SK-N-SH (cell line): ENCODE measurements at regions not wholly inside any gene's neighbourhood (a gene's known extent, or its start where the extent isn't known, plus 50 kb on each side); places are given as distances from the start of the nearest gene placed in this dataset.

Source experiments
- CTCF ChIA-PET: fragments of 300-600, 350-600 bp; formaldehyde crosslinking; extraction: SDS; loops from one replicate; lab custom pipeline; 2021; lab: Yijun Ruan, JAX
- POLR2A ChIA-PET: fragments of 350-600 bp; sonication (Branson Sonifier 250); formaldehyde crosslinking; extraction: SDS; loops from one replicate; lab custom pipeline; 2020; ENCODE audit warnings: antibody characterized with exemption, inconsistent platforms; lab: Yijun Ruan, JAX
- DNase-seq: peaks from one replicate; pipeline ENCODE4 v3.0.0; 2012
- H2AFZ ChIP-seq: fragments of 200-600 bp; sonication (generic); 2 replicates; pipeline ENCODE4 v1.8.1; 2016; ENCODE audit warnings: antibody characterized with exemption, mild to moderate bottlenecking, low read depth
- H3F3A ChIP-seq: fragments of 200-600 bp; sonication (generic); replicated peaks from 2 replicates; pipeline ENCODE3; 2016; ENCODE audit warnings: antibody characterized with exemption, mild to moderate bottlenecking; ENCODE audit not compliant: insufficient read depth
- H3K27ac ChIP-seq, 2 experiments: fragments of 200-500 bp in 1 of 2; fragments of 200-600 bp in 1 of 2; sonication (Bioruptor generic) in 1 of 2; sonication (generic), shearing (Covaris generic) in 1 of 2; 2 replicates each; pipeline versions ENCODE4 v1.5.1 to v1.6.1; 2014 to 2016; ENCODE audit warnings: low read depth in 2 of 2, inconsistent platforms in 1 of 2, low read length in 1 of 2, mild to moderate bottlenecking in 1 of 2, mixed read lengths in 1 of 2
- H3K27me3 ChIP-seq: fragments of 200-600 bp; sonication (generic), shearing (Covaris generic); 2 replicates; pipeline ENCODE4 v1.6.1; 2016; ENCODE audit warnings: mixed run types; ENCODE audit not compliant: insufficient read depth
- H3K36me3 ChIP-seq, 2 experiments: fragments of 200-500 bp in 1 of 2; fragments of 200-600 bp in 1 of 2; sonication (Bioruptor generic) in 1 of 2; sonication (generic) in 1 of 2; replicated peaks in 1 of 2; 2 replicates each; pipeline versions ENCODE3 to v1.5.1; 2014 to 2016; ENCODE audit warnings: low read length in 1 of 2, mild to moderate bottlenecking in 1 of 2; ENCODE audit not compliant: insufficient read depth in 2 of 2, control insufficient read depth in 1 of 2
- H3K4me1 ChIP-seq, 2 experiments: fragments of 200-500 bp in 1 of 2; fragments of 200-600 bp in 1 of 2; sonication (Bioruptor generic) in 1 of 2; sonication (generic), shearing (Covaris generic) in 1 of 2; 2 replicates each; pipeline versions ENCODE4 v1.5.1 to v1.6.1; 2014 to 2016; ENCODE audit warnings: low read depth in 1 of 2, low read length in 1 of 2, mixed run types in 1 of 2; ENCODE audit not compliant: insufficient read depth in 2 of 2, control insufficient read depth in 1 of 2
- H3K4me2 ChIP-seq: fragments of 200-600 bp; sonication (generic), shearing (Covaris generic); 2 replicates; pipeline ENCODE4 v1.6.1; 2017; ENCODE audit warnings: mixed run types
- H3K4me3 ChIP-seq, 2 experiments: fragments of 200-500 bp in 1 of 2; fragments of 200-600 bp in 1 of 2; sonication (Bioruptor generic) in 1 of 2; sonication (generic), shearing (Covaris generic) in 1 of 2; 2 replicates each; pipeline versions ENCODE4 v1.5.1 to v1.8.1; 2014 to 2016; ENCODE audit warnings: low read depth in 2 of 2, inconsistent platforms in 1 of 2, low read length in 1 of 2, mild to moderate bottlenecking in 1 of 2, mixed read lengths in 1 of 2, moderate library complexity in 1 of 2
- H3K79me2 ChIP-seq: fragments of 200-600 bp; sonication (generic); 2 replicates; pipeline ENCODE4 v1.8.1; 2017; ENCODE audit warnings: mild to moderate bottlenecking; ENCODE audit not compliant: insufficient read depth
- H3K9ac ChIP-seq: fragments of 200-600 bp; sonication (generic); 2 replicates; pipeline ENCODE4 v1.6.1; 2017; ENCODE audit warnings: mixed run types
- H3K9me2 ChIP-seq: fragments of 200-600 bp; sonication (generic); 2 replicates; pipeline ENCODE4 v1.6.1; 2017; ENCODE audit warnings: mixed run types
- H3K9me3 ChIP-seq: fragments of 200-600 bp; sonication (generic); 2 replicates; pipeline ENCODE4 v1.6.1; 2017; ENCODE audit warnings: mixed run types, mild to moderate bottlenecking, moderate library complexity
- H4K20me1 ChIP-seq: fragments of 200-600 bp; sonication (generic); 2 replicates; pipeline ENCODE4 v1.6.1; 2017; ENCODE audit warnings: mild to moderate bottlenecking, mixed run types; ENCODE audit not compliant: insufficient read depth
- CHD2 ChIP-seq: fragments of 150-350 bp; IDR thresholded peaks from 2 replicates; pipeline ENCODE4 v1.6.1; 2018; ENCODE audit warnings: low read length; ENCODE audit not compliant: partially characterized antibody
- ELF1 ChIP-seq: IDR thresholded peaks from 2 replicates; pipeline ENCODE4 v1.4.0; 2012
- EZH2phosphoT487 ChIP-seq: fragments of 200-600 bp; sonication (generic); IDR thresholded peaks from 2 replicates; pipeline ENCODE4 v1.6.1; 2017; ENCODE audit warnings: low read depth, mixed run types, mild to moderate bottlenecking, antibody characterized with exemption, moderate library complexity, borderline replicate concordance
- JUND ChIP-seq: IDR thresholded peaks from 2 replicates; pipeline ENCODE4 v1.4.0; 2012
- NFIC ChIP-seq: IDR thresholded peaks from 2 replicates; pipeline ENCODE4 v1.4.0; 2012; ENCODE audit warnings: borderline replicate concordance
- RCOR1 ChIP-seq: fragments of 150-350 bp; IDR thresholded peaks from 2 replicates; pipeline ENCODE4 v1.6.1; 2017; ENCODE audit warnings: antibody characterized with exemption, low read length
- WGBS: methylation state at CpG from one replicate; pipeline ENCODE4 v1.1.6; 2017; ENCODE audit warnings: low lambda C conversion rate; 5-methylcytosine and 5-hydroxymethylcytosine counted together
- TF ChIP-seq, protein P1 (sequence below): fragments of 200-600 bp; sonication (generic); IDR thresholded peaks from 2 replicates; pipeline ENCODE4 v1.6.1; 2017; ENCODE audit warnings: antibody characterized with exemption, mild to moderate bottlenecking, moderate library complexity
- TF ChIP-seq, protein P2 (sequence below): IDR thresholded peaks from 2 replicates; pipeline ENCODE4 v1.4.0; 2012; ENCODE audit warnings: low read depth, borderline replicate concordance
- TF ChIP-seq, protein P3 (sequence below): IDR thresholded peaks from 2 replicates; pipeline ENCODE4; 2012

DNA sequence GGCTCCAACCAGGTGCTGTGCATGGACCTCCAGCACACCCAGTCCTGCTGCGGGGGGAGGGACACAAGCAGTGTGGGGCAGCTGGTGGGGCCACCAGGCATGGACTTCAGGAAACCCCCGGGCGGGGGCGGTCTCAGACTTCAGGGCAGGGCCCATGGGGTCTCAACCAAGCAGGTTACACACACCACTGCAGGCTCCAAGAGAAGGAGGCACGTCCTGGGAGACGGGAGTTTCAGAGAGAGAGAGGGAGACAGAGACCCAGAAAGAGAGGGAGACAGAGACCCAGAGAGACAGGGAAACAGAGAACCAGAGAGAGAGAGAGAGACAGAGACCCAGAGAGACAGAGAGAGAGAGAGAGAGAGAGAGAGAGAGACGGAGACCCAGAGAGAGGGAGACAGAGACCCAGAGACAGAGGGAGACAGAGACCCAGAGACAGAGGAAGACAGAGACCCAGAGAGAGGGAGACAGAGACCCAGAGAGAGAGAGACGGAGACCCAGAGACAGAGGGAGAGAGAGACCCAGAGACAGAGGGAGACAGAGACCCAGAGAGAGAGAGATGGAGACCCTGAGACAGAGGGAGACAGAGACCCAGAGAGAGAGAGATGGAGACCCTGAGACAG is 128.9 kb downstream of the NCOR2 start (continued):
- TF ChIP-seq, protein P1, sequence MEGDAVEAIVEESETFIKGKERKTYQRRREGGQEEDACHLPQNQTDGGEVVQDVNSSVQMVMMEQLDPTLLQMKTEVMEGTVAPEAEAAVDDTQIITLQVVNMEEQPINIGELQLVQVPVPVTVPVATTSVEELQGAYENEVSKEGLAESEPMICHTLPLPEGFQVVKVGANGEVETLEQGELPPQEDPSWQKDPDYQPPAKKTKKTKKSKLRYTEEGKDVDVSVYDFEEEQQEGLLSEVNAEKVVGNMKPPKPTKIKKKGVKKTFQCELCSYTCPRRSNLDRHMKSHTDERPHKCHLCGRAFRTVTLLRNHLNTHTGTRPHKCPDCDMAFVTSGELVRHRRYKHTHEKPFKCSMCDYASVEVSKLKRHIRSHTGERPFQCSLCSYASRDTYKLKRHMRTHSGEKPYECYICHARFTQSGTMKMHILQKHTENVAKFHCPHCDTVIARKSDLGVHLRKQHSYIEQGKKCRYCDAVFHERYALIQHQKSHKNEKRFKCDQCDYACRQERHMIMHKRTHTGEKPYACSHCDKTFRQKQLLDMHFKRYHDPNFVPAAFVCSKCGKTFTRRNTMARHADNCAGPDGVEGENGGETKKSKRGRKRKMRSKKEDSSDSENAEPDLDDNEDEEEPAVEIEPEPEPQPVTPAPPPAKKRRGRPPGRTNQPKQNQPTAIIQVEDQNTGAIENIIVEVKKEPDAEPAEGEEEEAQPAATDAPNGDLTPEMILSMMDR = no peak

DNA sequence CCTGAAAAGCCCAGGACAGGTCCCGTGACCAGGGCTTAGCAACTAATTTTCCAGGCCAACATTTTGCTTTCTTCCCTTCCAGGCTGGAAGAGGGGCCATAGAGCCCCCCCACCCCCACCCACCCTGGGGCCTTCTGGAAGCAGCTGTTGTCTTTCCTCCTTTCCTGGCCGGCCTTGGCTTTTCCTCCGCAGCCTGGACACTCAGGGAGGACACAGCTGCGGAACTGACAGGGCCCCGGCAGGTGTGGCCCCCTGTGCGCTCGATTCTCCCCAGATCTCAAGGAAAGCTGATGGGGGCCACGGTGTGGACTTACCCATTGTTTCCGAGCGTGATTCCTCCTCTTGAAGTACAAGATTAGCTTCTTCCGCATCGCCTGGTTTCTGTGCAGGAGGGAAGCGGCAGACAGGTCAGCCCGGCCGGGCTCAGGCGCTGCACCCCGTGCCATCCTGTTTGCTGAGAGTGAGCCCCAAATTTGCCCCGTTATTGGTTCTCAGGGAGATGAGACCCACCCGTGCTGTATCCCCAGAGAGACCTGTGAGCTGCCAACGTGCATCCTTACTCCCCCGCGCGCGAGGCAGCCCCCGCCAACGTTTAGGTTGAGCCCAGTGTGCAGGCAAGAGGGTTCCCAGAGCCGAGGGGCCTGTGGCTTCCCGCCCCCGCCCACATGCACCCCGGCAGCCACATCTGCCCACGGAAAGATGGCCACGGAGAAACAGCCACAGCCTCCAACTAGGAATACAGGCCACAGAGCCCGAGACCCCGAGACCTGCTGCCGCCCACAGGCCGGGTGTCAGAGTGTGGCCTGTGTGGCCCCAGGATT is 129.6 kb downstream of the NCOR2 start:
- no peak overlapping the region; a peak in 1 of 4 replicates for H3K27ac ChIP-seq
- H3K9ac ChIP-seq = no peak overlapping the region
- no peaks in the 10 kb centered on the region for H3K27me3 ChIP-seq
- H3K36me3 ChIP-seq = peaks cover 8 to 12% of the 10 kb centered on the region in 2 experiments
- no peak overlapping the region for H2AFZ ChIP-seq
- no peak overlapping the region for H3K4me2 ChIP-seq
- ChIA-PET CTCF (interaction anchor here (0.8 kb wide), 1 partner anchor 49 kb away, joined by 3 read pairs; no protein-coding TSS in a partner anchor), POLR2A (no interaction called here)
- H3K4me1 ChIP-seq = peaks cover 22 to 24% of the 10 kb centered on the region in 2 experiments; a peak in 3 of 4 replicates
- no peaks in the 10 kb centered on the region for H4K20me1 ChIP-seq
- H3K4me3 ChIP-seq = no peak overlapping the region
- 92% methylated on average over 36 of the region's 36 CpGs for WGBS
- DNase-seq = no peak
- no peaks in the 10 kb centered on the region for H3K9me3 ChIP-seq
- TF ChIP-seq, protein P2, sequence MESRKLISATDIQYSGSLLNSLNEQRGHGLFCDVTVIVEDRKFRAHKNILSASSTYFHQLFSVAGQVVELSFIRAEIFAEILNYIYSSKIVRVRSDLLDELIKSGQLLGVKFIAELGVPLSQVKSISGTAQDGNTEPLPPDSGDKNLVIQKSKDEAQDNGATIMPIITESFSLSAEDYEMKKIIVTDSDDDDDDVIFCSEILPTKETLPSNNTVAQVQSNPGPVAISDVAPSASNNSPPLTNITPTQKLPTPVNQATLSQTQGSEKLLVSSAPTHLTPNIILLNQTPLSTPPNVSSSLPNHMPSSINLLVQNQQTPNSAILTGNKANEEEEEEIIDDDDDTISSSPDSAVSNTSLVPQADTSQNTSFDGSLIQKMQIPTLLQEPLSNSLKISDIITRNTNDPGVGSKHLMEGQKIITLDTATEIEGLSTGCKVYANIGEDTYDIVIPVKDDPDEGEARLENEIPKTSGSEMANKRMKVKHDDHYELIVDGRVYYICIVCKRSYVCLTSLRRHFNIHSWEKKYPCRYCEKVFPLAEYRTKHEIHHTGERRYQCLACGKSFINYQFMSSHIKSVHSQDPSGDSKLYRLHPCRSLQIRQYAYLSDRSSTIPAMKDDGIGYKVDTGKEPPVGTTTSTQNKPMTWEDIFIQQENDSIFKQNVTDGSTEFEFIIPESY = no peak
- TF ChIP-seq CHD2 = no peak
- no peaks in the 10 kb centered on the region for H3K9me2 ChIP-seq
- H3F3A ChIP-seq = peaks cover 32% of the 10 kb centered on the region
- H3K79me2 ChIP-seq = peaks cover 19% of the 10 kb centered on the region; the same call in 1 of the 2 replicates

DNA sequence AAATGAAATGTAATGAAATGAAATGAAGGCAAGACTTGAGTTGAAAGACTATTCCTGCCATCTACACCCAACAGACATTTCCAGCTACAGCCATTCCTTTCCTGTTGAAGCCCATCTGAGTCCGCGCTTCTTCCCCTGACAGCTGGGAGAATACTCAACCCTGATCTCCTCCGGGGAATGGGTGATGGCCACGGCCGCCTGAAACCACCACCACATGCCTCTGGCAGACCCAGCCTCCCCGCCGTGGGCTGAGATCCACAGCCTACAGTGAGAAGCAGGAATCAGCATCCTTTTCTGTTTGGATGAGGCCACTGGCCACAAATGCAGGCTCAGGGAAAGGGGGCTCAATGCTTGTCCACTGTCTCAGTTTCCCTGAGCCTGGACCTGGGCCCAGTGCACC is 130.3 kb downstream of the NCOR2 start:
- peaks cover 27% of the 10 kb centered on the region for H3F3A ChIP-seq
- H3K79me2 ChIP-seq = peaks cover 15% of the 10 kb centered on the region; the same call in 1 of the 2 replicates
- H2AFZ ChIP-seq = no peak overlapping the region
- no peak overlapping the region for H3K4me3 ChIP-seq
- H3K4me2 ChIP-seq = no peak overlapping the region
- no peak overlapping the region; a peak in 1 of 4 replicates for H3K27ac ChIP-seq
- DNase-seq = no peak
- H3K9me3 ChIP-seq = no peaks in the 10 kb centered on the region
- POLR2A ChIA-PET = no interaction called here
- H3K9ac ChIP-seq = no peak overlapping the region
- TF ChIP-seq EZH2phosphoT487 (no peak), RCOR1 (no peak), NFIC (no peak), JUND (no peak), ELF1 (no peak)
- TF ChIP-seq, protein P3, sequence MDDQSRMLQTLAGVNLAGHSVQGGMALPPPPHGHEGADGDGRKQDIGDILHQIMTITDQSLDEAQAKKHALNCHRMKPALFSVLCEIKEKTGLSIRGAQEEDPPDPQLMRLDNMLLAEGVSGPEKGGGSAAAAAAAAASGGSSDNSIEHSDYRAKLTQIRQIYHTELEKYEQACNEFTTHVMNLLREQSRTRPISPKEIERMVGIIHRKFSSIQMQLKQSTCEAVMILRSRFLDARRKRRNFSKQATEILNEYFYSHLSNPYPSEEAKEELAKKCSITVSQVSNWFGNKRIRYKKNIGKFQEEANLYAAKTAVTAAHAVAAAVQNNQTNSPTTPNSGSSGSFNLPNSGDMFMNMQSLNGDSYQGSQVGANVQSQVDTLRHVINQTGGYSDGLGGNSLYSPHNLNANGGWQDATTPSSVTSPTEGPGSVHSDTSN = no peak
- no peaks in the 10 kb centered on the region for H3K27me3 ChIP-seq
- no peaks in the 10 kb centered on the region for H4K20me1 ChIP-seq
- WGBS = 93% methylated on average over 7 of the region's 7 CpGs
- peaks cover 20 to 31% of the 10 kb centered on the region in 2 experiments; a peak in 3 of 4 replicates for H3K4me1 ChIP-seq
- no peaks in the 10 kb centered on the region for H3K9me2 ChIP-seq
- CTCF ChIA-PET = interaction anchor here (0.8 to 1.1 kb wide), 2 partner anchors 49 to 401 kb away, joined by 3 read pairs; no protein-coding TSS in a partner anchor
- H3K36me3 ChIP-seq = peaks cover 4 to 8% of the 10 kb centered on the region in 2 experiments
